K562 (cell line): ENCODE measurements at regions not wholly inside any gene's neighbourhood (a gene's known extent, or its start where the extent isn't known, plus 50 kb on each side); places are given as distances from the start of the nearest gene placed in this dataset.

ENCODE experiments used
- ATAC-seq: fragments of 200-7000 bp; cut with Tn5 transposase; 3 replicates; pipeline ENCODE4 v1.9.1; 2020; ENCODE audit warnings: moderate library complexity
- BruUV-seq: library from RNA; stranded (reverse); fragments of 400-500 nt; replicated peaks from 2 replicates; lab custom pipeline; 2021; lab: Mats Ljungman, UMichigan
- CTCF ChIA-PET: fragments of 300-600 bp; formaldehyde crosslinking; extraction: SDS; loops from one replicate; lab custom pipeline; 2021; ENCODE audit warnings: low intra/inter-chr PET ratio; lab: Yijun Ruan, JAX
- POLR2A ChIA-PET: fragments of 300-600, 350-650 bp; sonication (Branson Sonifier 250); formaldehyde crosslinking; extraction: SDS; loops from one replicate; lab custom pipeline; 2021; ENCODE audit warnings: antibody characterized with exemption, inconsistent platforms; lab: Yijun Ruan, JAX
- DNase-seq, 4 experiments: peaks; one replicate each; pipeline versions ENCODE4 v3.0.0 to v3.0.0-alpha.2; 2011 to 2018; ENCODE audit warnings: low spot score in 3 of 4, mixed read lengths in 3 of 4; ENCODE audit errors: extremely low read depth in 1 of 4
- FAIRE-seq: peaks from 2 replicates; lab custom pipeline; 2011; peaks lifted over from hg19 to GRCh38; lab: Jason Lieb, UNC
- H2AFZ ChIP-seq: 2 replicates; pipeline ENCODE4 v1.6.0; 2011; ENCODE audit warnings: low read depth, low read length, control low read depth, inconsistent platforms
- H3K27ac ChIP-seq: fragments of 200-600 bp; 3 replicates; pipeline ENCODE4 v1.8.0; 2011; ENCODE audit warnings: low read depth, mild to moderate bottlenecking, control low read depth, inconsistent platforms, low read length, moderate library complexity, mixed read lengths; ENCODE audit errors: extremely low read depth
- H3K27me3 ChIP-seq, 2 experiments: fragments of 300-600 bp in 1 of 2; 2 replicates in 1 of 2; 3 replicates in 1 of 2; pipeline versions ENCODE4 v1.6.0 to v1.8.0; 2011; ENCODE audit warnings: inconsistent platforms in 2 of 2, low read length in 2 of 2, mild to moderate bottlenecking in 1 of 2, mixed read lengths in 1 of 2, moderate library complexity in 1 of 2; ENCODE audit not compliant: control insufficient read depth in 2 of 2, insufficient read depth in 2 of 2
- H3K36me3 ChIP-seq: fragments of 300-600 bp; 3 replicates; pipeline ENCODE4 v1.8.0; 2011; ENCODE audit warnings: mild to moderate bottlenecking, low read length, inconsistent platforms; ENCODE audit not compliant: control insufficient read depth, insufficient read depth
- H3K4me1 ChIP-seq, 2 experiments: fragments of 200-600 bp in 1 of 2; replicated peaks in 1 of 2; 2 replicates in 1 of 2; 3 replicates in 1 of 2; pipeline versions ENCODE4 v1.5.1 to v1.8.0; 2011; ENCODE audit warnings: inconsistent platforms in 2 of 2, low read length in 2 of 2, mild to moderate bottlenecking in 1 of 2, mixed read lengths in 1 of 2, moderate library complexity in 1 of 2; ENCODE audit not compliant: control insufficient read depth in 2 of 2, insufficient read depth in 2 of 2
- H3K4me2 ChIP-seq: 2 replicates; pipeline ENCODE4 v1.6.1; 2011; ENCODE audit warnings: low read length, control low read depth, inconsistent platforms, mixed read lengths; ENCODE audit not compliant: insufficient read depth
- H3K4me3 ChIP-seq: fragments of 200-600 bp; sonication (generic), shearing (Covaris generic); 2 replicates; pipeline ENCODE4 v1.5.1; 2016; ENCODE audit warnings: control low read depth, inconsistent platforms
- H3K79me2 ChIP-seq: fragments of 200-600 bp; 3 replicates; pipeline ENCODE4 v1.8.0; 2011; ENCODE audit warnings: low read length, inconsistent platforms; ENCODE audit not compliant: control insufficient read depth, insufficient read depth
- H3K9ac ChIP-seq, 2 experiments: 2 replicates each; pipeline versions ENCODE4 v1.6.0 to v1.6.1; 2011; ENCODE audit warnings: low read depth in 2 of 2, low read length in 2 of 2, control low read depth in 1 of 2, inconsistent platforms in 1 of 2, mild to moderate bottlenecking in 1 of 2, mixed read lengths in 1 of 2; ENCODE audit not compliant: insufficient read depth in 1 of 2
- H3K9me1 ChIP-seq: one replicate; pipeline ENCODE4 v1.6.0; 2011; ENCODE audit warnings: inconsistent platforms, mild to moderate bottlenecking, low read length, moderate library complexity; ENCODE audit not compliant: control insufficient read depth, insufficient read depth
- H3K9me3 ChIP-seq: replicated peaks from 2 replicates; pipeline ENCODE4 v1.5.1; 2011; ENCODE audit warnings: low read depth, low read length, inconsistent platforms; ENCODE audit not compliant: control insufficient read depth, insufficient read depth
- H4K20me1 ChIP-seq: replicated peaks from 2 replicates; pipeline ENCODE4 v1.6.1; 2011; ENCODE audit warnings: low read length, inconsistent platforms, mixed read lengths; ENCODE audit not compliant: control insufficient read depth, insufficient read depth
- BHLHE40 ChIP-seq: IDR thresholded peaks from 2 replicates; pipeline ENCODE4 v1.6.1; 2011; ENCODE audit warnings: low read length, improper control_type of control experiment
- BRD4 ChIP-seq: fragments of 200-600 bp; sonication (generic); IDR thresholded peaks from 2 replicates; pipeline ENCODE4 v1.6.1; 2017; ENCODE audit warnings: inconsistent platforms
- CBX5 ChIP-seq: IDR thresholded peaks from 2 replicates; pipeline ENCODE4 v1.6.1; 2014; ENCODE audit warnings: low read depth, borderline replicate concordance
- CEBPB ChIP-seq: fragments of 450-650 bp; IDR thresholded peaks from 2 replicates; pipeline ENCODE4 v1.6.1; 2016; ENCODE audit warnings: missing genetic modification characterization, missing compliant biosample characterization
- CREBBP ChIP-seq: IDR thresholded peaks from one replicate; pipeline ENCODE4 v1.6.1; 2012; ENCODE audit warnings: low read depth, mild to moderate bottlenecking, control low read depth, inconsistent platforms, low read length
- ETV1 ChIP-seq: fragments of 450-650 bp; conservative IDR thresholded peaks from 2 replicates; pipeline ENCODE4 v1.6.1; 2016; ENCODE audit warnings: missing genetic modification characterization, control low read depth, low read depth, missing compliant biosample characterization
- IRF9 ChIP-seq: fragments of 450-650 bp; IDR thresholded peaks from 2 replicates; pipeline ENCODE4 v1.6.1; 2016; ENCODE audit warnings: missing biosample characterization, missing genetic modification characterization
- PHF21A ChIP-seq: fragments of 450-650 bp; IDR thresholded peaks from 2 replicates; pipeline ENCODE4 v1.6.1; 2017; ENCODE audit warnings: low read depth, borderline replicate concordance
- PTBP1 ChIP-seq: fragments of 200-400 bp; formaldehyde crosslinking; IDR thresholded peaks from 2 replicates; pipeline ENCODE4 v1.6.1; 2017; ENCODE audit warnings: low read depth, low read length
- PYGO2 ChIP-seq: fragments of 450-650 bp; IDR thresholded peaks from 2 replicates; pipeline ENCODE4 v1.6.1; 2016; ENCODE audit warnings: mild to moderate bottlenecking, missing genetic modification characterization, moderate library complexity, missing compliant biosample characterization
- STAG1 ChIP-seq: sonication (generic); formaldehyde crosslinking; IDR thresholded peaks from 2 replicates; pipeline ENCODE4 v1.5.0; 2020; ENCODE audit warnings: missing genetic modification reagents, borderline replicate concordance
- STAT6 ChIP-seq: sonication (generic); formaldehyde crosslinking; IDR thresholded peaks from 2 replicates; pipeline ENCODE4 v1.8.1; 2023; ENCODE audit warnings: mild to moderate bottlenecking, missing genetic modification reagents
- XRCC4 ChIP-seq: IDR thresholded peaks from one replicate; pipeline ENCODE4 v1.6.1; 2011; ENCODE audit not compliant: insufficient read depth, insufficient read length; ENCODE audit errors: extremely low read depth
- ZNF217 ChIP-seq: sonication (generic); formaldehyde crosslinking; IDR thresholded peaks from 2 replicates; pipeline ENCODE4 v1.8.0; 2022; ENCODE audit warnings: mild to moderate bottlenecking, missing genetic modification reagents
- ZNF41 ChIP-seq: fragments of 250-450 bp; sonication (Bioruptor Pico); conservative IDR thresholded peaks from 2 replicates; pipeline ENCODE4 v1.4.0; 2020; ENCODE audit warnings: mild to moderate bottlenecking
- WGBS: fragments of 100-300 bp; shearing (Covaris generic); methylation state at CpG from one replicate; pipeline ENCODE4 v1.1.6; 2016; ENCODE audit warnings: low coverage, mixed read lengths; ENCODE audit not compliant: insufficient coverage; ENCODE audit errors: missing lambda C conversion rate; 5-methylcytosine and 5-hydroxymethylcytosine counted together
- in situ Hi-C: fragments of 300-500 bp; cut with MboI; formaldehyde crosslinking; loops from 4 replicates; pipeline ENCODE4 v1.15.0; 2018; ENCODE audit warnings: inconsistent platforms, mixed read lengths
- intact Hi-C: fragments of 100-400 bp; cut with micrococcal nuclease; formaldehyde crosslinking; loops from 2 replicates; pipeline ENCODE4 v1.14.2; 2022

- H3K4me1 ChIP-seq, result no peaks in the 10 kb centered on the region
- H3K4me3 ChIP-seq, result no peak overlapping the region
- FAIRE-seq (no peak), DNase-seq (no peak), ATAC-seq (no peak)
- TF ChIP-seq CEBPB (tag), result no peak
- no peaks in the 10 kb centered on the region for H3K36me3 ChIP-seq
- 0% methylated on average over 6 of the region's 6 CpGs for WGBS
- H3K27me3 ChIP-seq, result no peaks in the 10 kb centered on the region
- H3K9me3 ChIP-seq, result 0 out of 2 replicates have a peak, but pooled peaks cover 2% of the 10 kb centered on the region
- H3K79me2 ChIP-seq, result no peaks in the 10 kb centered on the region
- H2AFZ ChIP-seq, result no peak overlapping the region
- intact Hi-C loops (no loop called here), in situ Hi-C loops (no loop called here)
- no peak overlapping the region for H3K4me2 ChIP-seq
- ChIA-PET POLR2A (no interaction called here), CTCF (no interaction called here)
- H3K27ac ChIP-seq, result no peak overlapping the region
- H3K9ac ChIP-seq, result no peak overlapping the region
- H3K9me1 ChIP-seq, result no peaks in the 10 kb centered on the region
- BruUV-seq, result no TSS peak
- no peaks in the 10 kb centered on the region for H4K20me1 ChIP-seq
Observed at GRCh38 chr2:76684756-76685155, 837.4 kb downstream of the LRRTM4 start.

GRCh38 chr2:76679025-76679396 is 843.2 kb downstream of the LRRTM4 start:
- no peaks in the 10 kb centered on the region for H4K20me1 ChIP-seq
- in situ Hi-C loops (no loop called here), intact Hi-C loops (no loop called here)
- no peak for DNase-seq
- H3K4me3 ChIP-seq, result no peak overlapping the region
- H3K4me2 ChIP-seq, result no peak overlapping the region
- H3K4me1 ChIP-seq, result no peaks in the 10 kb centered on the region
- H3K27ac ChIP-seq, result no peak overlapping the region
- CTCF ChIA-PET, result no interaction called here
- H3K36me3 ChIP-seq, result no peaks in the 10 kb centered on the region
- no peak overlapping the region for H3K9ac ChIP-seq
- 0 out of 2 replicates have a peak, but pooled peaks cover 2% of the 10 kb centered on the region for H3K9me3 ChIP-seq
- H3K27me3 ChIP-seq, result no peaks in the 10 kb centered on the region
- no peaks in the 10 kb centered on the region for H3K9me1 ChIP-seq
- H3K79me2 ChIP-seq, result no peaks in the 10 kb centered on the region
- POLR2A ChIA-PET, result no interaction called here
- no peak for ATAC-seq
- no TSS peak for BruUV-seq
- H2AFZ ChIP-seq, result no peak overlapping the region
- no peak for FAIRE-seq
- WGBS, result 0% methylated on average over 1 of the region's 1 CpG
- TF ChIP-seq BRD4 (no peak), XRCC4 (no peak), CREBBP (no peak), PYGO2 (tag) (no peak), BHLHE40 (no peak), ZNF217 (no peak), ETV1 (tag) (no peak), ZNF41 (CRISPR knock-in tag) (no peak), IRF9 (tag) (no peak), STAT6 (CRISPR knock-in tag) (no peak), PTBP1 (no peak), PHF21A (no peak), STAG1 (no peak), CBX5 (no peak)
